ENCODE measurements at regions not wholly inside any gene's neighbourhood (a gene's known extent, or its start where the extent isn't known, plus 50 kb on each side); places are given as distances from the start of the nearest gene placed in this dataset.

DNA sequence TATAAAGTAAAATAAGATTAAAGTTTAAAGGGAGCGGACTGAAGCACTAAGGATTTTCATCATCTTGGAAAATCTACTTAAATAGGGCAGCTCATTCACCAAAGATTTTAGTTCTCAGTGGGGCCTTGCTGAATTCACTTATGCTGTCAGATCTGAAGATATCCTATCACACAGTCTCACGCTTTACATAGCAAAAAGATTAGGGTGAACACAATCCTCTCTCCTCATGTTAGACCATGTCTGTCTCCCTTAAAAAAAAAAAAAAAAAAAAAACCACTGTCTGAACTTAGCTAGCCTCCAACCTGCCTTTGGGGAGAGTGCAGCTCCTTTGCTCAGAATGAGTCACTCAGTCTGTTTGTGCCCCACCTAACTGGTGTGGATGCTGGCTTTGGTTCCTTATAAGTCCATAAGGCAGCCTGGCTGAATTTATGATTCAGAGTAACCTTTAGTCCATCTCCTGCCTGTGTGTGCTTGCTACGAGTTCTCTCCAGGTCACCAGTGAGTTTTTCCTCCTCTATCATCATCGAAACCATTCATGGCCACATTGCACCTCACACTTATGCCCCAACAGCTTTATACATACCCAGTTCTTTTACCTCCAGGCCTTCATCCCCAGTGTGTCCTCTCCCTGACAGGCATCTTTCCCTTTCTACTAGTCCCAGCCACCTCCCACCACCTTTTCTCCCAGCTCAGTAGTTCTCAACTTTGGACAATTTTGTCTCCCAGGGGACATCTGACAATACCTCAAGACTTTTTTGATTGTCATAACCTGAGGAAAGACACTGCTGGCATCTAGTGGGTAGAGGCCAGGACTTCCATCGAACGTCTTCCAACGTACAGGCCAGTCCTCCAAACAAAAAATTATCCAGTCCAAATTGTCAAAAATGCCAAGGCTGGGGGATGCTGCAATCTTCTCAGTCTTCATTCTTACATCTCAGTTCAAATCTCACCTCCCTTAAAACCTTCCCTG lies 220.7 kb upstream of the EMCN start:
- DNase-seq (ENCODE audit: extremely low spot score in 2 of 2) = peak in 1 of 2 donors; percentile 78
- TF ChIP-seq POLR2A (IDR thresholded peaks at IDR 0.05) (no peak), POLR2AphosphoS5 (IDR thresholded peaks at IDR 0.05; ENCODE audit: insufficient read depth in 1 of 2, low read depth in 1 of 2) (peak in 1 of 2 donors; percentile 44)
- peak overlapping the region; percentile 64 for H3K27ac ChIP-seq
- H3K4me1 ChIP-seq = peaks cover 32% of the 10 kb centered on the region
- intact Hi-C loops (cut with DNase I) = no loop called here
- H3K9me3 ChIP-seq = no peaks in the 10 kb centered on the region
- no peaks in the 10 kb centered on the region for H3K36me3 ChIP-seq
- H3K4me3 ChIP-seq = no peak overlapping the region
- no peaks in the 10 kb centered on the region for H3K27me3 ChIP-seq

DNA sequence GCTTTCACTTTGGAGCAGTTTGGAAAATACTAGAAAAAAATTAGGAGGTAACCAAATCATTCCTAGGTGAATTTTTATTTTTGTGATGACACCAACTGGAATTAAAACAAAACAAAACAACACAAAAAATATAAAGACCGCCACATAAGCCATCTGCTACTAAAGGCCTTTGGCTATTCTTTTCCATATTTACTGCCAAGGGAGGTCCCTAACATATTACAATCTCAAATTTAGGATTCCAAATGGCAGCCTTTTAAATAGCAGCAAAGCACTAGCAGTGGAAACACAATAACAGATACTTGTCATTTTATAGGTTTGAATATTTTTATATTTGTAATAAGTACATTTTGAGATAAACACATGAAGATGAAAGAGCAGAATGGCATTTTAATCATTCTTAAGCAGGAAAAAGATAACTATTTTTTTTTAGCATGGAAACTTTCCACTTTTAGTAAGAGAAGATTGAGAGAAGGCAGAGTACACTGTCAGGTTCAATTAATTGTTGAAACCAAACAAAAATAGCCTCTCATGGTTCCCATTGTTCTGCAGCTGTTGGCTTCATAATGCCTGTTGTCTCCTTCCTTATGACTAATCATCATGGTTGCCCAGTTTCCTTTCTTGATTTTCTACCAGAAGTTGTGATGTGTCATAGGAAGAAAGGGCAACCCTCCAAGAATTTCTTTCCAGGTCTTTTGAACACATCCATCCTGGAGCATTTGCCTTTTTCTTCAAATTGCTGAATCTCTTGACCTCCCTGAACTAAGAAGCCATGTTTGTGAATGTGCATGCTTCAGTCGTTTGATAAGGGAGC lies 219.0 kb upstream of the EMCN start:
- Histone ChIP-seq H3K9me3 (no peaks in the 10 kb centered on the region), H3K27ac (no peak overlapping the region), H3K4me3 (no peak overlapping the region), H3K36me3 (no peaks in the 10 kb centered on the region), H3K27me3 (no peaks in the 10 kb centered on the region), H3K4me1 (peaks cover 32% of the 10 kb centered on the region)
- peak in 1 of 2 donors; percentile 88 for TF ChIP-seq POLR2AphosphoS5 (IDR thresholded peaks at IDR 0.05; ENCODE audit: insufficient read depth in 1 of 2, low read depth in 1 of 2)
- TF ChIP-seq, protein P1, sequence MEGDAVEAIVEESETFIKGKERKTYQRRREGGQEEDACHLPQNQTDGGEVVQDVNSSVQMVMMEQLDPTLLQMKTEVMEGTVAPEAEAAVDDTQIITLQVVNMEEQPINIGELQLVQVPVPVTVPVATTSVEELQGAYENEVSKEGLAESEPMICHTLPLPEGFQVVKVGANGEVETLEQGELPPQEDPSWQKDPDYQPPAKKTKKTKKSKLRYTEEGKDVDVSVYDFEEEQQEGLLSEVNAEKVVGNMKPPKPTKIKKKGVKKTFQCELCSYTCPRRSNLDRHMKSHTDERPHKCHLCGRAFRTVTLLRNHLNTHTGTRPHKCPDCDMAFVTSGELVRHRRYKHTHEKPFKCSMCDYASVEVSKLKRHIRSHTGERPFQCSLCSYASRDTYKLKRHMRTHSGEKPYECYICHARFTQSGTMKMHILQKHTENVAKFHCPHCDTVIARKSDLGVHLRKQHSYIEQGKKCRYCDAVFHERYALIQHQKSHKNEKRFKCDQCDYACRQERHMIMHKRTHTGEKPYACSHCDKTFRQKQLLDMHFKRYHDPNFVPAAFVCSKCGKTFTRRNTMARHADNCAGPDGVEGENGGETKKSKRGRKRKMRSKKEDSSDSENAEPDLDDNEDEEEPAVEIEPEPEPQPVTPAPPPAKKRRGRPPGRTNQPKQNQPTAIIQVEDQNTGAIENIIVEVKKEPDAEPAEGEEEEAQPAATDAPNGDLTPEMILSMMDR (IDR thresholded peaks at IDR 0.05) = no peak
- no peak for TF ChIP-seq POLR2A (IDR thresholded peaks at IDR 0.05)
- no peak for DNase-seq (ENCODE audit: extremely low spot score in 2 of 2)
- intact Hi-C loops (cut with DNase I) = no loop called here

DNA sequence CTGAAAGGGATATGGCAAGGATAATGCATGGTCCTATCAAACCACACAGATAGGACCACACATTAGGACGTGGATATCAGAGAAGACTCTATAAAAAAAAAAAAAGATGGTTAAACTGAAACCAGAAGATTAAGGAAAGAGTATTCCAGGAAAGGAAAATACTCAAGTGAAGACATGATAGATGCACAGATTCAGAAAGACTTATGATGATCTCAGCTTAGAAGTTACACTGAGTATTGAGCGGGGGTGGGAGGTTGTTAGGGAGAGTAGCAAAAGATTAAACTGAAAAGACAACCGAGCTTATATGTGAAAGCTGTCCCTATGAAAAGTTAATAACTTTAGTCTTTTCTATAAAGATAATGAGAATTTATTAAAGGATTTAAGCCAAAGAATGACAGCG lies 211.0 kb upstream of the EMCN start:
- Histone ChIP-seq H3K27me3 (no peaks in the 10 kb centered on the region), H3K27ac (no peak overlapping the region), H3K4me3 (no peak overlapping the region), H3K4me1 (no peaks in the 10 kb centered on the region), H3K9me3 (no peaks in the 10 kb centered on the region), H3K36me3 (no peaks in the 10 kb centered on the region)
- intact Hi-C loops (cut with DNase I) = no loop called here
- TF ChIP-seq, protein P1 (IDR thresholded peaks at IDR 0.05) = no peak
- TF ChIP-seq POLR2A (IDR thresholded peaks at IDR 0.05) (no peak), POLR2AphosphoS5 (IDR thresholded peaks at IDR 0.05; ENCODE audit: insufficient read depth in 1 of 2, low read depth in 1 of 2) (no peak)
- DNase-seq (ENCODE audit: extremely low spot score in 2 of 2) = no peak

DNA sequence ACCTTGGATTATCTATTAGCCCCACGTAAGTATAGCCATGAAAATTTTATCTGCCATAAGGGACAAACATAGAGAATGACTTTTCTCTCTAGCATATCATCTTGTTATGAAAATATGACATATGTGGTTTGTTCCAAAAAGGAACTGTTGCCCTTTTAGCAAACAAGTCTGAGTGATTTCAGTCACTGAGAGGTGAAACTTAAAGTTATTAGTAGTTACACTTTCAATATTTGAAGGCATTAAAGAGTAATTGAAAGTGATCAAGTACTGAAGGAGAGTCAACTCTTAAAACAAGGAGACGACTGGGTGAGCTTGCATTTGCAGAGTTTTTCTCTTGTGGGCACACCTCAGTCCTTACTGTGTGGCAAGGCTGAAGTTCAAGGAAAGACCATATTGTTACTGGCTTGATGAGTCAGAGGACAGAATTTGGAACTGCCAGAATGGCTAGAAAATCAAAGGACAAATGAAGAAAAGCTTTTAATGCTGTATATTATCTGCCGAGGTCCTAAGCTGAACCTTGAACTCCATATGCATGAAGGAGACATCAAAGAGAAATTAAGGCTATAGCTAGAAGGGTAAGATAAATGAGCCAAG lies 205.1 kb upstream of the EMCN start:
- Histone ChIP-seq H3K27ac (no peak overlapping the region), H3K4me1 (no peaks in the 10 kb centered on the region), H3K4me3 (no peak overlapping the region), H3K27me3 (no peaks in the 10 kb centered on the region), H3K9me3 (no peaks in the 10 kb centered on the region), H3K36me3 (no peaks in the 10 kb centered on the region)
- DNase-seq (ENCODE audit: extremely low spot score in 2 of 2) = no peak
- intact Hi-C loops (cut with DNase I) = no loop called here
- TF ChIP-seq POLR2AphosphoS5 (IDR thresholded peaks at IDR 0.05; ENCODE audit: insufficient read depth in 1 of 2, low read depth in 1 of 2) (no peak), POLR2A (IDR thresholded peaks at IDR 0.05) (no peak)
- TF ChIP-seq, protein P1 (IDR thresholded peaks at IDR 0.05) = no peak

DNA sequence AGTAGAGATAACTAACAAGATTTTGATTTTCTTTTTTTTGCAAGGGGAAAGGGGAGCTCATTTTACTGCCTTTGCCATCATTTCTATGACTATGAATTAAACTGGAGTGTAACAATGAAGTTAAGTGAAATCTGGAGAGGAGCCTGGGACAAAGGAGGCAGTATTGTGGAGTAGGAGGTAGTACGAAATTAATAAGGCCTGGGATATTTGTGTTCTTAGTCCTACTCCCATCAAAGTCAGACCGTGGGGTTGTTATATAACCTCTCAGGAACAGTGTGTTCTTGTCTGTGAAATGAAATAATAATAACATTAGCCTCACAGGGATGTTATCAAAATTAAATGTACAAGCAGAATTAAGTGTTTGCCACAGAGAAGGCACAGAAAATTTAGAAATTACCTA lies 204.3 kb upstream of the EMCN start:
- no peaks in the 10 kb centered on the region for H3K9me3 ChIP-seq
- TF ChIP-seq, protein P1 (IDR thresholded peaks at IDR 0.05) = no peak
- TF ChIP-seq POLR2AphosphoS5 (IDR thresholded peaks at IDR 0.05; ENCODE audit: insufficient read depth in 1 of 2, low read depth in 1 of 2) = no peak
- TF ChIP-seq POLR2A (IDR thresholded peaks at IDR 0.05) = no peak
- no peaks in the 10 kb centered on the region for H3K36me3 ChIP-seq
- H3K27me3 ChIP-seq = no peaks in the 10 kb centered on the region
- H3K4me1 ChIP-seq = no peaks in the 10 kb centered on the region
- no peak overlapping the region for H3K27ac ChIP-seq
- no peak for DNase-seq (ENCODE audit: extremely low spot score in 2 of 2)
- H3K4me3 ChIP-seq = no peak overlapping the region
- intact Hi-C loops (cut with DNase I) = no loop called here

All from vagina (tissue), 2 donors.